Activated B cell treated with CpG ODN at 0.5 μM for 24 hours (primary cell): ENCODE measurements at regions not wholly inside any gene's neighbourhood (a gene's known extent, or its start where the extent isn't known, plus 50 kb on each side); places are given as distances from the start of the nearest gene placed in this dataset.

Source experiments
- ATAC-seq: fragments of 200-7000 bp; cut with Tn5 transposase; one replicate; pipeline ENCODE4 v1.10.0; 2021; ENCODE audit warnings: low read depth, mild to moderate bottlenecking, moderate library complexity
- CTCF ChIA-PET: fragments of 350-600 bp; sonication (Branson Sonifier 250); formaldehyde crosslinking; loops from one replicate; lab custom pipeline; 2021; ENCODE audit warnings: antibody characterized with exemption; lab: Charles Lee
- POLR2A ChIA-PET: fragments of 350-600 bp; sonication (Branson Sonifier 250); formaldehyde crosslinking; loops from one replicate; lab custom pipeline; 2021; ENCODE audit warnings: antibody characterized with exemption; lab: Charles Lee
- DNase-seq: peaks from one replicate; pipeline ENCODE4 v3.0.0; 2022
- H3K27ac Mint-ChIP-seq: one replicate; pipeline ENCODE4 v1.8.0; 2020; ENCODE audit warnings: mixed read lengths
- H3K27me3 Mint-ChIP-seq: one replicate; pipeline ENCODE4 v1.8.0; 2021; ENCODE audit warnings: mixed read lengths
- H3K36me3 Mint-ChIP-seq: one replicate; pipeline ENCODE4 v1.8.0; 2021; ENCODE audit warnings: low read depth, mixed read lengths
- H3K4me1 Mint-ChIP-seq: one replicate; pipeline ENCODE4 v1.8.0; 2021; ENCODE audit warnings: mixed read lengths
- H3K4me3 Mint-ChIP-seq: one replicate; pipeline ENCODE4 v1.8.0; 2020; ENCODE audit warnings: mild to moderate bottlenecking, mixed read lengths
- H3K9me3 Mint-ChIP-seq: one replicate; pipeline ENCODE4 v1.8.0; 2020; ENCODE audit warnings: mixed read lengths
- CTCF ChIP-seq: fragments of 200-600 bp; IDR thresholded peaks from one replicate; pipeline ENCODE4 v1.8.0; 2022; ENCODE audit warnings: antibody characterized with exemption, mild to moderate bottlenecking
- intact Hi-C: fragments of 100-400 bp; cut with micrococcal nuclease; formaldehyde crosslinking; loops from one replicate; pipeline ENCODE4 v1.15.1; 2024

GRCh38 chr3:171943262-171944117 is 95.9 kb upstream of the FNDC3B start:
- no peak overlapping the region for H3K27ac Mint-ChIP-seq
- ChIA-PET POLR2A (no interaction called here), CTCF (no interaction called here)
- H3K4me3 Mint-ChIP-seq, result no peak overlapping the region
- H3K36me3 Mint-ChIP-seq, result no peaks in the 10 kb centered on the region
- DNase-seq, result no peak
- H3K4me1 Mint-ChIP-seq, result no peaks in the 10 kb centered on the region
- intact Hi-C loops, result no loop called here
- peaks cover 4% of the 10 kb centered on the region for H3K27me3 Mint-ChIP-seq
- ATAC-seq, result no peak
- no peak for TF ChIP-seq CTCF
- no peaks in the 10 kb centered on the region for H3K9me3 Mint-ChIP-seq

- intact Hi-C loops, result no loop called here
- Mint-ChIP-seq H3K27ac (no peak overlapping the region), H3K9me3 (no peaks in the 10 kb centered on the region), H3K36me3 (no peaks in the 10 kb centered on the region), H3K4me1 (no peaks in the 10 kb centered on the region), H3K27me3 (peaks cover 4% of the 10 kb centered on the region), H3K4me3 (no peak overlapping the region)
- ChIA-PET CTCF (no interaction called here), POLR2A (no interaction called here)
- no peak for TF ChIP-seq CTCF
- ATAC-seq (no peak), DNase-seq (no peak)
Observed at GRCh38 chr3:171944118-171945016, 95.0 kb upstream of the FNDC3B start.

DNA sequence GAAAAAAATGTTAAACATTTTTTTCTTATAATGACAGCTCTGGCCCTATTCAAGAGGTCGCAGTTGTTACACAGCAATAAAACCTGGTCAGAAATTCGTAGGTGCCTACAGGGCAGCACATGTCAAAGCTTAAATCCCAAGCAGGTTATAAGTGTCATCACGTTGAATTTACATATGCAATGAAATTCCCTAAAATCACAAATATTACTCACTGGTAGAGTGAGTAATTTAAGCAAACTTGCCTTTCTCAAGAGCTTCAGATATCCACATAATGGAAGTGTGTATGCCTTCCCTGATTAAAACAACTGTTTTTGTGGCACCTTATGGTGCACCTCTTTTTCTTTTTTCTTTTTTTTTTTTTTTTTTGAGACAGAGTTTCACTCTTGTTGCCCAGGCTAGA is 90.7 kb upstream of the FNDC3B start:
- DNase-seq (no peak), ATAC-seq (no peak)
- Mint-ChIP-seq H3K4me3 (no peak overlapping the region), H3K9me3 (no peaks in the 10 kb centered on the region), H3K36me3 (no peaks in the 10 kb centered on the region), H3K4me1 (no peaks in the 10 kb centered on the region), H3K27me3 (peaks cover 3% of the 10 kb centered on the region), H3K27ac (no peak overlapping the region)
- POLR2A ChIA-PET, result no interaction called here
- no peak for TF ChIP-seq CTCF
- CTCF ChIA-PET, result no interaction called here
- intact Hi-C loops, result no loop called here

- no peak for TF ChIP-seq CTCF
- H3K4me3 Mint-ChIP-seq, result no peak overlapping the region
Observed at GRCh38 chr3:171949554-171949953, 89.8 kb upstream of the FNDC3B start.

DNA sequence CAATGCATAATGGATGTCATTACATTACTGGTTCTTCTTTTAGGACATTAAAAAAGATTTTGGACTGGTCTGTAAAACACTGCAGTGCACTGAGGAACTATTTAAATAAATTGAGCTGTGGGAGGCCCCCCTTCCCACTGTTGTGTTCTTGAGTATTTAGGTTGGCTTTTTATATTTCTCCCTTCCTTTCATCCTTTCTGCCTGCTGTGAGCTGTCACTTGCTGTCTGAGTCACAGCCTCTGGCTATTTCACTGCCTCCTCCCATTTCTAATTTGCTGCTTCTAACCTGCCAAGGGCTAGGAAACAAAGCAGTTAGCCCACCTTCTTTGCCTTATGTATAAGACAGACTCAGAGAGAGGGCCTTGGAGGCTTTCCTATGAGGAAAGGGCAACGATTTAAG is 89.0 kb upstream of the FNDC3B start:
- DNase-seq (no peak), ATAC-seq (no peak)
- intact Hi-C loops, result no loop called here
- no peaks in the 10 kb centered on the region for H3K9me3 Mint-ChIP-seq
- POLR2A ChIA-PET, result no interaction called here
- H3K4me1 Mint-ChIP-seq, result no peaks in the 10 kb centered on the region
- no peak overlapping the region for H3K27ac Mint-ChIP-seq
- H3K4me3 Mint-ChIP-seq, result no peak overlapping the region
- peaks cover 5% of the 10 kb centered on the region for H3K27me3 Mint-ChIP-seq
- CTCF ChIA-PET, result no interaction called here
- H3K36me3 Mint-ChIP-seq, result no peaks in the 10 kb centered on the region
- no peak for TF ChIP-seq CTCF

More at GRCh38 chr3:171949554-171949953, 89.8 kb upstream of the FNDC3B start:
- no peaks in the 10 kb centered on the region for H3K36me3 Mint-ChIP-seq
- ChIA-PET POLR2A (no interaction called here), CTCF (no interaction called here)
- no peak overlapping the region for H3K27ac Mint-ChIP-seq
- ATAC-seq (no peak), DNase-seq (no peak)
- peaks cover 5% of the 10 kb centered on the region for H3K27me3 Mint-ChIP-seq
- H3K9me3 Mint-ChIP-seq, result no peaks in the 10 kb centered on the region
- intact Hi-C loops, result no loop called here
- H3K4me1 Mint-ChIP-seq, result no peaks in the 10 kb centered on the region
